Neural cell (in vitro differentiated cells): ENCODE measurements at regions not wholly inside any gene's neighbourhood (a gene's known extent, or its start where the extent isn't known, plus 50 kb on each side); places are given as distances from the start of the nearest gene placed in this dataset.

Experiments
- H2AFZ ChIP-seq: fragments of 200-600, 300-800 bp; sonication (generic), shearing (Covaris generic); 2 replicates; pipeline ENCODE4 v1.6.0; 2014; ENCODE audit warnings: low read depth, mild to moderate bottlenecking, antibody characterized with exemption, low read length, moderate library complexity
- H3F3A ChIP-seq: fragments of 200-600 bp; shearing (Covaris generic); 2 replicates; pipeline ENCODE4 v1.6.1; 2016; ENCODE audit warnings: mild to moderate bottlenecking, moderate library complexity, mixed read lengths, antibody characterized with exemption, low read length; ENCODE audit not compliant: insufficient read depth, poor library complexity, severe bottlenecking
- H3K27ac ChIP-seq: fragments of 200-600, 300-800 bp; sonication (generic), shearing (Covaris generic); 2 replicates; pipeline ENCODE4 v1.5.1; 2014; ENCODE audit warnings: mild to moderate bottlenecking, low read length, moderate library complexity
- H3K27me3 ChIP-seq: fragments of 300-800, 200-600 bp; sonication (generic), shearing (Covaris generic); 2 replicates; pipeline ENCODE4 v1.6.0; 2014; ENCODE audit warnings: mild to moderate bottlenecking, low read depth, low read length, moderate library complexity; ENCODE audit not compliant: insufficient read depth
- H3K36me3 ChIP-seq: fragments of 300-800, 200-600 bp; sonication (generic), shearing (Covaris generic); 2 replicates; pipeline ENCODE4 v1.5.1; 2014; ENCODE audit warnings: mild to moderate bottlenecking, antibody characterized with exemption, low read length, moderate library complexity; ENCODE audit not compliant: insufficient read depth
- H3K4me2 ChIP-seq: fragments of 300-800, 200-600 bp; sonication (generic), shearing (Covaris generic); 2 replicates; pipeline ENCODE4 v1.6.0; 2014; ENCODE audit warnings: mild to moderate bottlenecking, low read length
- H3K4me3 ChIP-seq: fragments of 300-800, 200-600 bp; sonication (generic), shearing (Covaris generic); 2 replicates; pipeline ENCODE4 v1.5.1; 2014; ENCODE audit warnings: mild to moderate bottlenecking, low read length, moderate library complexity
- H3K79me2 ChIP-seq: fragments of 200-600 bp; shearing (Covaris generic); replicated peaks from 2 replicates; pipeline ENCODE4 v1.6.0; 2014; ENCODE audit warnings: mild to moderate bottlenecking, low read length, moderate library complexity; ENCODE audit not compliant: insufficient read depth
- H3K9ac ChIP-seq: fragments of 300-800, 200-600 bp; sonication (generic), shearing (Covaris generic); 2 replicates; pipeline ENCODE4 v1.6.1; 2016; ENCODE audit warnings: mild to moderate bottlenecking, low read length, mixed read lengths
- H3K9me2 ChIP-seq: fragments of 200-600 bp; shearing (Covaris generic); 2 replicates; pipeline ENCODE4 v1.6.1; 2016; ENCODE audit warnings: mild to moderate bottlenecking, low read length, mixed read lengths; ENCODE audit not compliant: insufficient read depth
- H3K9me3 ChIP-seq: fragments of 200-600, 300-800 bp; sonication (generic), shearing (Covaris generic); 2 replicates; pipeline ENCODE4 v1.6.1; 2016; ENCODE audit warnings: mild to moderate bottlenecking, mixed run types, low read length, moderate library complexity, mixed read lengths
- H4K20me1 ChIP-seq: fragments of 200-600 bp; shearing (Covaris generic); 2 replicates; pipeline ENCODE4 v1.6.1; 2016; ENCODE audit warnings: mild to moderate bottlenecking, mixed run types; ENCODE audit not compliant: insufficient read depth
- CTCF ChIP-seq: fragments of 450-650 bp; IDR thresholded peaks from 2 replicates; pipeline ENCODE4 v1.5.1; 2014; ENCODE audit warnings: antibody characterized with exemption, mild to moderate bottlenecking, moderate library complexity; ENCODE audit not compliant: poor library complexity, severe bottlenecking
- EP300 ChIP-seq: fragments of 450-650 bp; conservative IDR thresholded peaks from 2 replicates; pipeline ENCODE4 v1.6.1; 2014; ENCODE audit warnings: antibody characterized with exemption, mild to moderate bottlenecking, moderate library complexity; ENCODE audit not compliant: poor library complexity, severe bottlenecking
- EZH2 ChIP-seq: fragments of 200-600, 300-800 bp; shearing (Covaris generic), sonication (generic); IDR thresholded peaks from 2 replicates; pipeline ENCODE4 v1.6.1; 2014; ENCODE audit warnings: antibody characterized with exemption, low read length, borderline replicate concordance, mild to moderate bottlenecking; ENCODE audit not compliant: insufficient read depth, poor library complexity, severe bottlenecking
- MXI1 ChIP-seq: fragments of 450-650 bp; conservative IDR thresholded peaks from 2 replicates; pipeline ENCODE4 v1.6.1; 2014; ENCODE audit warnings: antibody characterized with exemption, mild to moderate bottlenecking; ENCODE audit not compliant: poor library complexity, severe bottlenecking
- POLR2AphosphoS5 ChIP-seq: IDR thresholded peaks from 2 replicates; pipeline ENCODE4 v1.6.1; 2012
- RAD21 ChIP-seq: fragments of 450-650 bp; conservative IDR thresholded peaks from 2 replicates; pipeline ENCODE4 v1.6.1; 2014; ENCODE audit warnings: antibody characterized with exemption, mild to moderate bottlenecking, moderate library complexity
- REST ChIP-seq: IDR thresholded peaks from 2 replicates; pipeline ENCODE4 v1.6.1; 2012; ENCODE audit warnings: borderline replicate concordance
- SMC3 ChIP-seq: fragments of 450-650 bp; conservative IDR thresholded peaks from 2 replicates; pipeline ENCODE4 v1.6.1; 2014; ENCODE audit warnings: antibody characterized with exemption, mild to moderate bottlenecking, moderate library complexity; ENCODE audit not compliant: poor library complexity
- TAF1 ChIP-seq: IDR thresholded peaks from 2 replicates; pipeline ENCODE4 v1.6.1; 2012; ENCODE audit warnings: low read depth

- no peaks in the 10 kb centered on the region for H3K79me2 ChIP-seq
- no peak overlapping the region for H2AFZ ChIP-seq
- no peaks in the 10 kb centered on the region for H3K36me3 ChIP-seq
- H4K20me1 ChIP-seq: no peaks in the 10 kb centered on the region
- H3K4me2 ChIP-seq: no peak overlapping the region
- no peak overlapping the region for H3K9ac ChIP-seq
- no peaks in the 10 kb centered on the region for H3K9me3 ChIP-seq
- no peak for TF ChIP-seq POLR2AphosphoS5
- no peak for TF ChIP-seq MXI1
- no peak for TF ChIP-seq REST
- no peak for TF ChIP-seq EZH2
- no peak for TF ChIP-seq CTCF
- no peak for TF ChIP-seq TAF1
- TF ChIP-seq EP300: no peak
- no peak for TF ChIP-seq RAD21
- TF ChIP-seq SMC3: no peak
- no peaks in the 10 kb centered on the region for H3K9me2 ChIP-seq
- no peak overlapping the region for H3K27ac ChIP-seq
- no peak overlapping the region for H3K4me3 ChIP-seq
- H3K27me3 ChIP-seq: no peaks in the 10 kb centered on the region
- H3F3A ChIP-seq: no peaks in the 10 kb centered on the region
These were observed 165.7 kb upstream of the GLI2 start for GRCh38 chr2:120570001-120570400.

GRCh38 chr2:120570546-120570945 is 165.1 kb upstream of the GLI2 start:
- no peak overlapping the region for H3K9ac ChIP-seq
- no peaks in the 10 kb centered on the region for H3F3A ChIP-seq
- no peak overlapping the region for H3K4me3 ChIP-seq
- H3K79me2 ChIP-seq: no peaks in the 10 kb centered on the region
- no peaks in the 10 kb centered on the region for H3K36me3 ChIP-seq
- no peak for TF ChIP-seq REST
- no peak for TF ChIP-seq EZH2
- TF ChIP-seq SMC3: no peak
- no peak for TF ChIP-seq EP300
- TF ChIP-seq TAF1: no peak
- no peak for TF ChIP-seq RAD21
- no peak for TF ChIP-seq CTCF
- no peak for TF ChIP-seq MXI1
- no peak for TF ChIP-seq POLR2AphosphoS5
- no peaks in the 10 kb centered on the region for H3K9me3 ChIP-seq
- no peak overlapping the region for H2AFZ ChIP-seq
- no peaks in the 10 kb centered on the region for H4K20me1 ChIP-seq
- no peak overlapping the region for H3K27ac ChIP-seq
- no peaks in the 10 kb centered on the region for H3K9me2 ChIP-seq
- no peak overlapping the region for H3K4me2 ChIP-seq
- H3K27me3 ChIP-seq: no peaks in the 10 kb centered on the region
